HT-29 (cell line): ENCODE measurements at regions not wholly inside any gene's neighbourhood (a gene's known extent, or its start where the extent isn't known, plus 50 kb on each side); places are given as distances from the start of the nearest gene placed in this dataset.
"Not testable (repeated sequence)": the region's sequence is repeated elsewhere in the genome, so short reads cannot be mapped to it uniquely, and the experiment has no call there.

Experiments
- DNase-seq: peaks from one replicate; pipeline ENCODE4 v3.0.0-alpha.2; 2015; ENCODE audit warnings: low spot score

GRCh38 chr1:149275802-149276201, 172.5 kb upstream of the NBPF9 start:
- not testable (repeated sequence) for DNase-seq

- not testable (repeated sequence) for DNase-seq
These were observed 173.1 kb upstream of the NBPF9 start for GRCh38 chr1:149276496-149276895.

GRCh38 chr1:149278156-149278555, 174.8 kb upstream of the NBPF9 start:
- DNase-seq = not testable (repeated sequence)

- DNase-seq = not testable (repeated sequence)
These were observed 175.7 kb upstream of the NBPF9 start for GRCh38 chr1:149279015-149279414.

GRCh38 chr1:149279512-149279911, 176.2 kb upstream of the NBPF9 start:
- not testable (repeated sequence) for DNase-seq

GRCh38 chr1:149284773-149285172, 181.4 kb upstream of the NBPF9 start:
- DNase-seq = not testable (repeated sequence)

- not testable (repeated sequence) for DNase-seq
These were observed 181.9 kb upstream of the NBPF9 start for GRCh38 chr1:149285205-149285604.

GRCh38 chr1:149285638-149286037, 182.3 kb upstream of the NBPF9 start:
- DNase-seq = not testable (repeated sequence)

GRCh38 chr1:149288580-149288979, 185.2 kb upstream of the NBPF9 start:
- DNase-seq = not testable (repeated sequence)

- not testable (repeated sequence) for DNase-seq
These were observed 174.2 kb upstream of the NBPF19 start for GRCh38 chr1:149300478-149301218.

GRCh38 chr1:149301282-149301681, 173.6 kb upstream of the NBPF19 start:
- not testable (repeated sequence) for DNase-seq

GRCh38 chr1:149304796-149305195, 170.0 kb upstream of the NBPF19 start:
- not testable (repeated sequence) for DNase-seq

- not testable (repeated sequence) for DNase-seq
These were observed 167.2 kb upstream of the NBPF19 start for GRCh38 chr1:149307640-149308039.

GRCh38 chr1:149314921-149315320, 159.9 kb upstream of the NBPF19 start:
- DNase-seq = not testable (repeated sequence)

- DNase-seq = not testable (repeated sequence)
These were observed 153.7 kb upstream of the NBPF19 start for GRCh38 chr1:149320971-149321731.

GRCh38 chr1:149321732-149322016, 153.2 kb upstream of the NBPF19 start:
- not testable (repeated sequence) for DNase-seq

- DNase-seq = not testable (repeated sequence)
These were observed 144.8 kb upstream of the NBPF19 start for GRCh38 chr1:149330081-149330335.

GRCh38 chr1:149336082-149336481, 138.8 kb upstream of the NBPF19 start:
- DNase-seq = not testable (repeated sequence)

- not testable (repeated sequence) for DNase-seq
These were observed 136.6 kb upstream of the NBPF19 start for GRCh38 chr1:149338221-149338691.

GRCh38 chr1:149338698-149339097, 136.1 kb upstream of the NBPF19 start:
- DNase-seq = not testable (repeated sequence)

GRCh38 chr1:149349448-149349847, 125.4 kb upstream of the NBPF19 start:
- DNase-seq = not testable (repeated sequence)

- not testable (repeated sequence) for DNase-seq
These were observed 122.6 kb upstream of the NBPF19 start for GRCh38 chr1:149352205-149352604.

- DNase-seq = not testable (repeated sequence)
These were observed 120.3 kb upstream of the NBPF19 start for GRCh38 chr1:149354579-149354978.
